ENCODE measurements at regions not wholly inside any gene's neighbourhood (a gene's known extent, or its start where the extent isn't known, plus 50 kb on each side); places are given as distances from the start of the nearest gene placed in this dataset.
"Not testable (repeated sequence)": the region's sequence is repeated elsewhere in the genome, so short reads cannot be mapped to it uniquely, and the experiment has no call there.

- 27 to 47% (median 40%) methylated on average over 1 of the region's 1 CpG for WGBS, 5 donors
- Histone ChIP-seq H3K4me1 (no peaks in the 10 kb centered on the region), H3K9me3 (peaks cover 0 to 11% (median 7%) of the 10 kb centered on the region in 4 donors)
Measured at GRCh38 chr4:164596927-164597326, 157.0 kb upstream of the SMIM31 start.

GRCh38 chr4:164601653-164602052, 152.3 kb upstream of the SMIM31 start:
- Histone ChIP-seq H3K36me3 (no peaks in the 10 kb centered on the region), H3K9me3 (peaks cover 0 to 16% (median 13%) of the 10 kb centered on the region in 4 donors), H3K4me1 (no peaks in the 10 kb centered on the region), H3K4me3 (no peak overlapping the region), H3K27me3 (no peaks in the 10 kb centered on the region), H3K27ac (no peak overlapping the region)
- DNase-seq = no peak
- intact Hi-C loops (cut with DNase I; ENCODE audit: low total_unique reads) = no loop called here
- TF ChIP-seq POLR2A (IDR thresholded peaks at IDR 0.05) (no peak), EP300 (IDR thresholded peaks at IDR 0.05) (no peak), CTCF (IDR thresholded peaks at IDR 0.05) (no peak), POLR2AphosphoS5 (IDR thresholded peaks at IDR 0.05) (no peak)
- WGBS, 5 donors = 57 to 67% (median 58%) methylated on average over 1 of the region's 1 CpG

More at GRCh38 chr4:164596927-164597326, 157.0 kb upstream of the SMIM31 start:
- intact Hi-C loops (cut with DNase I; ENCODE audit: low total_unique reads) = no loop called here
- H3K27ac ChIP-seq = no peak overlapping the region
- TF ChIP-seq EP300 (IDR thresholded peaks at IDR 0.05) (no peak), POLR2A (IDR thresholded peaks at IDR 0.05) (no peak), CTCF (IDR thresholded peaks at IDR 0.05) (no peak), POLR2AphosphoS5 (IDR thresholded peaks at IDR 0.05) (no peak)
- no peaks in the 10 kb centered on the region for H3K27me3 ChIP-seq
- no peak for DNase-seq
- no peak overlapping the region for H3K4me3 ChIP-seq
- no peaks in the 10 kb centered on the region for H3K36me3 ChIP-seq

- H3K27ac ChIP-seq; H3K4me3 ChIP-seq; H3K36me3 ChIP-seq; H3K27me3 ChIP-seq; H3K4me1 ChIP-seq; DNase-seq; intact Hi-C loops (cut with DNase I; ENCODE audit: low total_unique reads): not testable (repeated sequence)
- H3K9me3 ChIP-seq = peaks cover 0 to 14% (median 12%) of the 10 kb centered on the region in 4 donors
- 65 to 80% (median 78%) methylated on average over 6 of the region's 6 CpGs for WGBS, 5 donors
Measured at GRCh38 chr4:164605791-164606190, 148.1 kb upstream of the SMIM31 start.

GRCh38 chr4:164606478-164606877, 147.5 kb upstream of the SMIM31 start:
- no peak overlapping the region for H3K27ac ChIP-seq
- H3K9me3 ChIP-seq = peaks cover 0 to 12% (median 9%) of the 10 kb centered on the region in 4 donors
- no peak for DNase-seq
- intact Hi-C loops (cut with DNase I; ENCODE audit: low total_unique reads) = no loop called here
- H3K4me3 ChIP-seq = no peak overlapping the region
- no peaks in the 10 kb centered on the region for H3K4me1 ChIP-seq
- no peaks in the 10 kb centered on the region for H3K36me3 ChIP-seq
- TF ChIP-seq EP300 (IDR thresholded peaks at IDR 0.05) (no peak), POLR2AphosphoS5 (IDR thresholded peaks at IDR 0.05) (no peak), CTCF (IDR thresholded peaks at IDR 0.05) (no peak), POLR2A (IDR thresholded peaks at IDR 0.05) (no peak)
- H3K27me3 ChIP-seq = no peaks in the 10 kb centered on the region

GRCh38 chr4:164613256-164613655, 140.7 kb upstream of the SMIM31 start:
- intact Hi-C loops (cut with DNase I; ENCODE audit: low total_unique reads) = no loop called here
- no peaks in the 10 kb centered on the region for H3K9me3 ChIP-seq
- H3K4me3 ChIP-seq = no peak overlapping the region
- WGBS, 5 donors = 63 to 86% (median 76%) methylated on average over 1 of the region's 1 CpG
- no peaks in the 10 kb centered on the region for H3K36me3 ChIP-seq
- TF ChIP-seq POLR2AphosphoS5 (IDR thresholded peaks at IDR 0.05) (no peak), CTCF (IDR thresholded peaks at IDR 0.05) (no peak)
- H3K27me3 ChIP-seq = no peaks in the 10 kb centered on the region
- H3K27ac ChIP-seq = no peak overlapping the region
- H3K4me1 ChIP-seq = no peaks in the 10 kb centered on the region
- DNase-seq = no peak

All from stomach (tissue), 8 donors.